Cerebellar nuclear complex (tissue), 1 donor: ENCODE measurements at regions not wholly inside any gene's neighbourhood (a gene's known extent, or its start where the extent isn't known, plus 50 kb on each side); places are given as distances from the start of the nearest gene placed in this dataset.
"Not testable (repeated sequence)": the region's sequence is repeated elsewhere in the genome, so short reads cannot be mapped to it uniquely, and the experiment has no call there.

Source experiments
- DNase-seq, 2 experiments: peaks; one replicate each; lab custom pipeline; 2025; lab: John Stamatoyannopoulos, UW

- no peak for DNase-seq
These were observed 333.4 kb upstream of the IL12A start for GRCh38 chr3:159655202-159655601.

GRCh38 chr3:159657176-159657575 lies 331.5 kb upstream of the IL12A start:
- no peak for DNase-seq

- no peak for DNase-seq
These were observed 331.0 kb upstream of the IL12A start for GRCh38 chr3:159657629-159658028.

- no peak for DNase-seq
These were observed 328.3 kb upstream of the IL12A start for GRCh38 chr3:159660326-159660725.

- no peak for DNase-seq
These were observed 327.7 kb upstream of the IL12A start for GRCh38 chr3:159660901-159661300.

- DNase-seq, result no peak
These were observed 326.1 kb upstream of the IL12A start for GRCh38 chr3:159662549-159662948.

GRCh38 chr3:159664006-159664405 lies 324.6 kb upstream of the IL12A start:
- no peak for DNase-seq

GRCh38 chr3:159664653-159665052 lies 324.0 kb upstream of the IL12A start:
- no peak for DNase-seq

- no peak for DNase-seq
These were observed 321.4 kb upstream of the IL12A start for GRCh38 chr3:159667261-159667660.

- DNase-seq, result no peak
These were observed 320.2 kb upstream of the IL12A start for GRCh38 chr3:159668461-159668860.

GRCh38 chr3:159668990-159669476 lies 319.6 kb upstream of the IL12A start:
- no peak for DNase-seq

GRCh38 chr3:159669766-159670165 lies 318.9 kb upstream of the IL12A start:
- DNase-seq, result no peak

- no peak for DNase-seq
These were observed 315.6 kb upstream of the IL12A start for GRCh38 chr3:159672728-159673688.

- DNase-seq, result no peak
These were observed 314.1 kb upstream of the IL12A start for GRCh38 chr3:159674583-159674982.

GRCh38 chr3:159675285-159675684 lies 313.4 kb upstream of the IL12A start:
- DNase-seq, result no peak

- no peak for DNase-seq
These were observed 308.7 kb upstream of the IL12A start for GRCh38 chr3:159679900-159680299.

- not testable (repeated sequence) for DNase-seq
These were observed 306.9 kb upstream of the IL12A start for GRCh38 chr3:159681717-159682116.

GRCh38 chr3:159685801-159686200 lies 302.8 kb upstream of the IL12A start:
- peak; percentile 33 to 49 for DNase-seq

GRCh38 chr3:159693226-159693625 lies 295.4 kb upstream of the IL12A start:
- DNase-seq, result no peak

- DNase-seq, result no peak
These were observed 276.9 kb upstream of the IL12A start for GRCh38 chr3:159711560-159712333.

GRCh38 chr3:159721324-159721723 lies 267.3 kb upstream of the IL12A start:
- no peak for DNase-seq

GRCh38 chr3:159723295-159723694 lies 265.3 kb upstream of the IL12A start:
- DNase-seq, result no peak

GRCh38 chr3:159724627-159725026 lies 264.0 kb upstream of the IL12A start:
- no peak for DNase-seq
